SK-N-DZ (cell line): ENCODE measurements at regions not wholly inside any gene's neighbourhood (a gene's known extent, or its start where the extent isn't known, plus 50 kb on each side); places are given as distances from the start of the nearest gene placed in this dataset.

ENCODE experiments used
- DNase-seq: peaks from one replicate; pipeline ENCODE4 v3.0.0-alpha.2; 2015; ENCODE audit warnings: low spot score

- no peak for DNase-seq
Observed at GRCh38 chr2:125491663-125492062, 1164.3 kb upstream of the GYPC start.

GRCh38 chr2:125512313-125512712 lies 1143.6 kb upstream of the GYPC start:
- no peak for DNase-seq

GRCh38 chr2:125516496-125517109 lies 1139.4 kb upstream of the GYPC start:
- peak; percentile 6 for DNase-seq

GRCh38 chr2:125526093-125526492 lies 1129.9 kb upstream of the GYPC start:
- DNase-seq: no peak

- DNase-seq: no peak
Observed at GRCh38 chr2:125535089-125535488, 1120.9 kb upstream of the GYPC start.

- no peak for DNase-seq
Observed at GRCh38 chr2:125543968-125544514, 1111.9 kb upstream of the GYPC start.

- DNase-seq: peak; percentile 65
Observed at GRCh38 chr2:125553768-125554167, 1102.2 kb upstream of the GYPC start.

GRCh38 chr2:125554956-125555355 lies 1101.0 kb upstream of the GYPC start:
- no peak for DNase-seq

GRCh38 chr2:125559186-125559585 lies 1096.8 kb upstream of the GYPC start:
- no peak for DNase-seq

GRCh38 chr2:125560855-125561254 lies 1095.1 kb upstream of the GYPC start:
- no peak for DNase-seq

- no peak for DNase-seq
Observed at GRCh38 chr2:125561302-125561701, 1094.7 kb upstream of the GYPC start.

GRCh38 chr2:125562924-125563323 lies 1093.0 kb upstream of the GYPC start:
- DNase-seq: no peak

- DNase-seq: no peak
Observed at GRCh38 chr2:125564471-125564870, 1091.5 kb upstream of the GYPC start.

- no peak for DNase-seq
Observed at GRCh38 chr2:125566422-125566821, 1089.5 kb upstream of the GYPC start.

GRCh38 chr2:125567100-125567499 lies 1088.9 kb upstream of the GYPC start:
- DNase-seq: no peak

- no peak for DNase-seq
Observed at GRCh38 chr2:125572660-125573059, 1083.3 kb upstream of the GYPC start.

- no peak for DNase-seq
Observed at GRCh38 chr2:125573432-125573831, 1082.5 kb upstream of the GYPC start.

GRCh38 chr2:125576558-125576957 lies 1079.4 kb upstream of the GYPC start:
- no peak for DNase-seq

- peak; percentile 87 for DNase-seq
Observed at GRCh38 chr2:125581557-125581956, 1074.4 kb upstream of the GYPC start.

- peak; percentile 96 for DNase-seq
Observed at GRCh38 chr2:125582516-125582915, 1073.4 kb upstream of the GYPC start.

GRCh38 chr2:125584732-125585131 lies 1071.2 kb upstream of the GYPC start:
- DNase-seq: no peak

- DNase-seq: no peak
Observed at GRCh38 chr2:125588780-125589179, 1067.2 kb upstream of the GYPC start.

GRCh38 chr2:125591954-125592353 lies 1064.0 kb upstream of the GYPC start:
- DNase-seq: no peak

GRCh38 chr2:125593036-125593435 lies 1062.9 kb upstream of the GYPC start:
- no peak for DNase-seq
